GM19372 (cell line): ENCODE measurements at regions not wholly inside any gene's neighbourhood (a gene's known extent, or its start where the extent isn't known, plus 50 kb on each side); places are given as distances from the start of the nearest gene placed in this dataset.

Experiments
- ATAC-seq: cut with Tn5 transposase; IDR thresholded peaks from one replicate; pipeline ENCODE4 v1.9.1; 2021; ENCODE audit warnings: mild to moderate bottlenecking, low read depth, moderate library complexity; ENCODE audit not compliant: unreplicated experiment

- no peak for ATAC-seq
Observed at GRCh38 chr1:208748387-208749165, 504.4 kb upstream of the PLXNA2 start.

GRCh38 chr1:208756339-208756981, 512.3 kb upstream of the PLXNA2 start:
- ATAC-seq, result no peak

GRCh38 chr1:208757846-208758245, 513.7 kb upstream of the PLXNA2 start:
- no peak for ATAC-seq

DNA sequence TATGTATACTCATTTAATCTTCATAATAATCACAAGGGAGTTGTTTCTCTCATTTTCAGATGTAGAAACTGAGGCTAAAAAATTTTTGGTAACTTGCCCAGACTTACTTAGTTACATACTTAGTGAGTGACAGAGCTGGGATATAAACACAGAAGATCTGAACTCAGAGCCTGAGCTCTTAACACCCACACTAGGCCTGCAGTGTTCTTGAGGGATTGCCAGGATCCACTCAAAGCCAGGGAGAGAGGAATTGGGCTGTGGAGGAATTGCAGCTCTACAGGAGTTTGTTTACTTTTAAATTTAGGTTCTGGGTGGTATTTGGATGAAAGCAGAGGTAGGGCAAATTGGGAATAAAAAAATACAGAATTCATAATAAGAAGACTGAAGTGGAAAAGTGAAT, 515.1 kb upstream of the PLXNA2 start:
- ATAC-seq, result no peak

- ATAC-seq, result no peak
Observed at GRCh38 chr1:208763971-208764370, 519.8 kb upstream of the PLXNA2 start.

DNA sequence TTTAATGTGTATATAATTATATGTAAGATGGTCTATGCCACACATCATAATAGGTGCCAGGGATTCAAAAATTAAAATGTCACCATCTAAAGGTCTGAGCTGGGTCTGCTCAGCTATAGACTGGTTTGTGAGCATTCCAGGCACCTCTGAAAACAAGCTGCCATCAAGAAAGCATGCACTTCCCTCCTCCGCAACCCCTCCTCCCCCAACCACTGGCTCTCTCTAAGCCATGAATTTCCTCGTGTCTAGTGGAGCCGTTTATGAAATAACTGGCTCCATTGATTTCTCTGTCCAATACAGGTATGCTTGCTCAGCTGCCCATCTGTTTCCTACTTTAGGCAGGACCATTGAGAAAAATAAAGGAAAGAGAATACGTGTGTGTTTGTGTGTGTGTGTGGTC, 522.6 kb upstream of the PLXNA2 start:
- ATAC-seq, result no peak

GRCh38 chr1:208767816-208768215, 523.6 kb upstream of the PLXNA2 start:
- no peak for ATAC-seq

- ATAC-seq, result no peak
Observed at GRCh38 chr1:208772891-208773290, 528.7 kb upstream of the PLXNA2 start.

DNA sequence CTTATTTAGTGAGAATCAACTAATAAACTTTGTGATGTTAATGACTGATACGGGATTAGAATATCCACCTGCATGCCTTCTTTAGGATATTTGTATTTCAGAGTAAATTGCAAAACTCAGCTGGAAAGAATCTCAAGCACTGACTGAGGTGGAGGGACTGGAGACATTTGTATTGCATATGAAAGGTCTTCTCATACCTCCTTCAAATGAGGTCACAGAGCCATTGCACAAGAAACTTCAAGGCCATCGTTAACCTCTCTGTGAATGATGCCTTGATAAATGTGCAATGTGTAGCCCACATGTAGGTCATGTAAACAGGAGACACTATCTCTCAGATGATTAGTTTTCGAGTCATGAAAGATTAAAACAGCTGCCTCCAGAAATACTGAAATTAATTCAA, 531.7 kb upstream of the PLXNA2 start:
- no peak for ATAC-seq

GRCh38 chr1:208778417-208778816, 534.2 kb upstream of the PLXNA2 start:
- ATAC-seq, result no peak

GRCh38 chr1:208781391-208782045, 537.3 kb upstream of the PLXNA2 start:
- no peak for ATAC-seq

GRCh38 chr1:208782186-208782585, 538.0 kb upstream of the PLXNA2 start:
- ATAC-seq, result no peak

DNA sequence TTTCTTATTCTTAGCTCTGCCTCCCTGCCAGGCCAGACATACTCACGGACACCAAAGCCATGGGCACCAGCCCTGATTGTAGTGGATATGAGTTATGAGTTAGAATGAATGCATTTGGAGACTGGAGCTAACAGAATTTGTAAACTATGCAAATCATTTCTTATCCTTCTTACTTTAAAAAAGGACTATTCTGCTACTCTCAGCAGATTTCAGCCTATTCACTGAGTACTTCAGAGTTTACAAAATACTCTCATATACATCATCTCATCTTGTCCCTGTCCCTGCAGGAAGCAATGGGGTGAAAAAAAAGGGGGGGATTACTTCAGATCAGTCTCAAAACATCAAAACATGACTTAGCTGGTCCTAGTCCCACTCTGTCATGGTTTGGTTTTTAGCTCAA, 541.4 kb upstream of the PLXNA2 start:
- no peak for ATAC-seq

GRCh38 chr1:208787219-208787618, 543.0 kb upstream of the PLXNA2 start:
- ATAC-seq, result no peak

GRCh38 chr1:208788013-208788540, 543.9 kb upstream of the PLXNA2 start:
- no peak for ATAC-seq

DNA sequence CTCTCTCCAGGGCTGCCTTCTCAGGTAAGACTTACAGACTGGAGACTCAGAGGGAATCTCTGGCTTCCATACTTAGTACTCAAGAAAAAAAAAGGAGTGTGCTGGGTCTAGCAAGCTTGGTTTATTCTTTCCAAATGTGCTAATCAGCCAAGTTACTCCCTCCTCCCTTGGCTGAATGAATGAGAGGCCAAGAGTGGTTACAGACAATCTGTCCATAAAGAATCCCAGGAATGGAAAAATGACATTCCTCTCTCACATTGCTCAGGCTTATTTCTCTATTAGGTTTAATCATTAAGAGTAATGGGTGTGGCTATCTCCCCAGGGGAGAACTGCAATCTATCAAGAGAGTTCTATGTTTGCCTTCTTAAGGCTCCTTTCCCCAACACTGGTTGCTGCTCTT, 547.3 kb upstream of the PLXNA2 start:
- no peak for ATAC-seq

GRCh38 chr1:208793861-208794345, 549.7 kb upstream of the PLXNA2 start:
- ATAC-seq, result no peak

- no peak for ATAC-seq
Observed at GRCh38 chr1:208799186-208799585, 555.0 kb upstream of the PLXNA2 start.

- no peak for ATAC-seq
Observed at GRCh38 chr1:208803011-208803811, 559.0 kb upstream of the PLXNA2 start.

DNA sequence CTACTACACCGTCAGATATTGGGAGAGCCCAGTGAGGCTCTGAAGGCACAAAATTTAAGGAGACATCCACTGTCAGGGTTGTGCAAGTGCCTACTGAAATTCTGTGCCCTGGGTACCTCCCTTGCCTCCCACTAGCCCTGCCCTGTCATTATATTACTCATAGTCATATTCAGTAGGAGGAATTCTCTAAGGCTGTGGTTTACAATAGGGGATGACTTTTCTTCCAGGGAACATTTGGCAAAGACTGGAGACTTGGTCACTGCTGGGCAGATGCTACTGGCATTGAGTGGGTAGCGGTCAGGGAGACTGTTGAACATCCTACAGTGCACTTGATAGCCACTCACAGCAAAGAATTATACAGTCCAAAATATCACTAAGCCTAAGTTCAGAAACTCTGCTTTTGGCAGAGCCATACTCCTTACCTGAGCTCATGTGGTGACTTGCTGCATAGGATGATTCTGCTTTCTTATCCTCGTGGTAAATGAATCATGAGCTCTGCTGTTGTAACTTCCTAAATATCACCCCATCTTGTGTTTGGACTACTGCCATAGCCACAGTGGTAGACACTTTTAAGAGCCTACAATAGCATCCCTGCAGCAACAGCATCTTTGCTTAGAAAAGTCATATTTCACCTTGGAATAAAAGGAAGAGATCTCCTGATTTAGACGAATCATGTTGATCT, 563.4 kb upstream of the PLXNA2 start:
- ATAC-seq, result no peak
